ENCODE measurements at regions not wholly inside any gene's neighbourhood (a gene's known extent, or its start where the extent isn't known, plus 50 kb on each side); places are given as distances from the start of the nearest gene placed in this dataset.

GRCh38 chr15:53080484-53080883 is 290.3 kb upstream of the ONECUT1 start:
- no peak overlapping the region for H3K27ac ChIP-seq (replicated peaks)
- H3K27me3 ChIP-seq (ENCODE audit: low read depth), result no peaks in the 10 kb centered on the region
- no peak for DNase-seq
- no peaks in the 10 kb centered on the region for H3K4me1 ChIP-seq
- peaks cover 3% of the 10 kb centered on the region for H3K9me3 ChIP-seq (replicated peaks)
- intact Hi-C loops (cut with micrococcal nuclease), result no loop called here
- no peak overlapping the region for H3K4me3 ChIP-seq
- H3K36me3 ChIP-seq, result no peaks in the 10 kb centered on the region
- TF ChIP-seq, protein P1, sequence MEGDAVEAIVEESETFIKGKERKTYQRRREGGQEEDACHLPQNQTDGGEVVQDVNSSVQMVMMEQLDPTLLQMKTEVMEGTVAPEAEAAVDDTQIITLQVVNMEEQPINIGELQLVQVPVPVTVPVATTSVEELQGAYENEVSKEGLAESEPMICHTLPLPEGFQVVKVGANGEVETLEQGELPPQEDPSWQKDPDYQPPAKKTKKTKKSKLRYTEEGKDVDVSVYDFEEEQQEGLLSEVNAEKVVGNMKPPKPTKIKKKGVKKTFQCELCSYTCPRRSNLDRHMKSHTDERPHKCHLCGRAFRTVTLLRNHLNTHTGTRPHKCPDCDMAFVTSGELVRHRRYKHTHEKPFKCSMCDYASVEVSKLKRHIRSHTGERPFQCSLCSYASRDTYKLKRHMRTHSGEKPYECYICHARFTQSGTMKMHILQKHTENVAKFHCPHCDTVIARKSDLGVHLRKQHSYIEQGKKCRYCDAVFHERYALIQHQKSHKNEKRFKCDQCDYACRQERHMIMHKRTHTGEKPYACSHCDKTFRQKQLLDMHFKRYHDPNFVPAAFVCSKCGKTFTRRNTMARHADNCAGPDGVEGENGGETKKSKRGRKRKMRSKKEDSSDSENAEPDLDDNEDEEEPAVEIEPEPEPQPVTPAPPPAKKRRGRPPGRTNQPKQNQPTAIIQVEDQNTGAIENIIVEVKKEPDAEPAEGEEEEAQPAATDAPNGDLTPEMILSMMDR (IDR thresholded peaks at IDR 0.05; ENCODE audit: borderline replicate concordance), result no peak

- Histone ChIP-seq H3K27me3 (ENCODE audit: low read depth) (no peaks in the 10 kb centered on the region), H3K9me3 (replicated peaks) (no peaks in the 10 kb centered on the region), H3K27ac (replicated peaks) (no peak overlapping the region), H3K4me3 (no peak overlapping the region), H3K36me3 (no peaks in the 10 kb centered on the region), H3K4me1 (no peaks in the 10 kb centered on the region)
- DNase-seq, result no peak
- intact Hi-C loops (cut with micrococcal nuclease), result no loop called here
- TF ChIP-seq, protein P1 (IDR thresholded peaks at IDR 0.05; ENCODE audit: borderline replicate concordance), result no peak
Measured at GRCh38 chr15:53074221-53074620, 284.1 kb upstream of the ONECUT1 start.

DNA sequence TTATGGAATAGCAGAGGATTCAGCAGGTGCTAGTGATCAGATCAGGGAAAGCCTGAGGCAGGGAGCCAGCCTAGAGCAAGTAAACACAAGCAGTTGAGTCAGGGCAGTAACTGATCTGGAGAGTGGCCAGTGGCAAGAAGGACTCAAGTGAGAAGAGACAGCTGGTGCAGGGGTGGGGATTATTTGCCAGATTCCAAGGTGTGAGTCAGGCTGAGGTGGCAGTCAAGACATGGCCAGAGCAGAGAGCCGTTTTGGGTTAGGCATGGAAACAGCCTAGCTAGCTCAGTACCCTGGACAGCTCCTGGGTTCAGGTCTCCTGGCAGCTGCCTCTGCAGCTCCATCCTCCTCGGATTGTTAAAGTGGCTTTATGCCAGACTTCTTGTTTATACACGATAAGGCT is 281.9 kb upstream of the ONECUT1 start:
- no peaks in the 10 kb centered on the region for H3K36me3 ChIP-seq
- H3K4me1 ChIP-seq, result no peaks in the 10 kb centered on the region
- no peak overlapping the region for H3K27ac ChIP-seq (replicated peaks)
- TF ChIP-seq, protein P1 (IDR thresholded peaks at IDR 0.05; ENCODE audit: borderline replicate concordance), result no peak
- no peak for DNase-seq
- intact Hi-C loops (cut with micrococcal nuclease), result no loop called here
- H3K27me3 ChIP-seq (ENCODE audit: low read depth), result no peaks in the 10 kb centered on the region
- no peaks in the 10 kb centered on the region for H3K9me3 ChIP-seq (replicated peaks)
- H3K4me3 ChIP-seq, result no peak overlapping the region

GRCh38 chr15:53068636-53069035 is 278.5 kb upstream of the ONECUT1 start:
- no peaks in the 10 kb centered on the region for H3K9me3 ChIP-seq (replicated peaks)
- no peak overlapping the region for H3K4me3 ChIP-seq
- H3K27me3 ChIP-seq (ENCODE audit: low read depth), result no peaks in the 10 kb centered on the region
- TF ChIP-seq, protein P1 (IDR thresholded peaks at IDR 0.05; ENCODE audit: borderline replicate concordance), result no peak
- H3K36me3 ChIP-seq, result no peaks in the 10 kb centered on the region
- H3K4me1 ChIP-seq, result no peaks in the 10 kb centered on the region
- intact Hi-C loops (cut with micrococcal nuclease), result no loop called here
- H3K27ac ChIP-seq (replicated peaks), result no peak overlapping the region
- no peak for DNase-seq

- no peak for DNase-seq
- Histone ChIP-seq H3K4me3 (no peak overlapping the region), H3K4me1 (no peaks in the 10 kb centered on the region), H3K27ac (replicated peaks) (no peak overlapping the region), H3K36me3 (no peaks in the 10 kb centered on the region), H3K9me3 (replicated peaks) (peaks cover 6% of the 10 kb centered on the region), H3K27me3 (ENCODE audit: low read depth) (peaks cover 4% of the 10 kb centered on the region)
- intact Hi-C loops (cut with micrococcal nuclease), result no loop called here
- TF ChIP-seq, protein P1 (IDR thresholded peaks at IDR 0.05; ENCODE audit: borderline replicate concordance), result no peak
Measured at GRCh38 chr15:53059273-53060043, 269.3 kb upstream of the ONECUT1 start.
